ENCODE measurements at regions not wholly inside any gene's neighbourhood (a gene's known extent, or its start where the extent isn't known, plus 50 kb on each side); places are given as distances from the start of the nearest gene placed in this dataset.

DNA sequence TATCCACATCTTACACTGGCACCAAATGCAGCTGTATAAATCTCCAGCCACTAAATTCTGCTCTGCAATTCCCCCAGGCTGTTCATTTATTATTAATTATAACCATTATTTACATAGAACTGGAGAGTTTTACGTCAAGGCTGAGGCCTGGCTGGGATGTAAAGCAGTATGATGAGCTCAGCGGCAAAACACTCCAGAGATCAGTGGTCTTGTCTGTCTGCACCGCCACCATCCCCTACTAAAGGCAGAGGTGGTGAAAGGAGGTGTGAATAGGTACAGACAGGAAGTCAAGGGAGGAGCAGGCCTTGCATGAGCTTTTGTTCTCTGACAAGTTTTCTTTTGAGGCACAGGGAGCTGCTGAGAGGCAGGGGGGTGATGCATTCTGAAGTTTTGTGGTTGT, 159.9 kb upstream of the PCSK2 start:
- H3K9ac ChIP-seq (ENCODE audit: low read length) = no peak overlapping the region
- H3K27me3 ChIP-seq (ENCODE audit: control insufficient read depth, insufficient read depth, low read length) = no peaks in the 10 kb centered on the region
- H3K9me3 ChIP-seq (ENCODE audit: control insufficient read depth, low read depth, low read length) = no peaks in the 10 kb centered on the region
- peaks cover 6% of the 10 kb centered on the region for H3K4me1 ChIP-seq (ENCODE audit: control insufficient read depth, low read depth, low read length)
- no peaks in the 10 kb centered on the region for H3K36me3 ChIP-seq (ENCODE audit: control insufficient read depth, low read depth, low read length)
- no peak overlapping the region for H3K27ac ChIP-seq (ENCODE audit: low read length)
- H3K4me3 ChIP-seq (ENCODE audit: low read length) = no peak overlapping the region

DNA sequence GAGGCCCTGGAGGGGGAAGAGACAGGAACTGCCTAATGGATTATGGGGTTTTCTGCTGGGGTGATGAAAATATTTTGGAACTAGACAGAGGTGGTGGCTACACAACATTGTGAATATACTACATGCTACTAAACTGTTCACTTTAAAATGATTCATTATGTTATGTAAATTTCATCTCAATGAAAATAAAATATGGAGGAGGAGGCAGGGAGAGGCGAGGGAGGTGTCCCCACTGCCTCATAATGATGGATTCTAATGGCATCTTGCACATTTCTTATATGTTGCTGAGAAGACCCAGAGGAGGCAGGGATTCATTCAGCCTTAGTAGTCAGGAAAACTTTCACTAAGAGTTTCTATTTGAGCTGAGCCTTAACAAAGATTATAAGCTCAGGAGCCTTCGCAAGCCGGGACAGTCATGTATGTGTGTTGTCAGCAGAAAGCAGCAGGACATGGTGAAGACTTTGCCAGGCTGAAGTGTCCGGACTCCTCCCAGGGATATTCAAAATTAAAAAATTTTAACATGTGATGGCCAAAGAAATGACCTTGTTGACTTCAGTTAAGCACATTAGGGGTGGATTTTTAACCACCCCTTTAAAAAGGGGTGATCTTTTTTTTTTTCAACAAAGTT, 158.6 kb upstream of the PCSK2 start:
- no peaks in the 10 kb centered on the region for H3K9me3 ChIP-seq (ENCODE audit: control insufficient read depth, low read depth, low read length)
- H3K4me1 ChIP-seq (ENCODE audit: control insufficient read depth, low read depth, low read length) = peaks cover 6% of the 10 kb centered on the region

DNA sequence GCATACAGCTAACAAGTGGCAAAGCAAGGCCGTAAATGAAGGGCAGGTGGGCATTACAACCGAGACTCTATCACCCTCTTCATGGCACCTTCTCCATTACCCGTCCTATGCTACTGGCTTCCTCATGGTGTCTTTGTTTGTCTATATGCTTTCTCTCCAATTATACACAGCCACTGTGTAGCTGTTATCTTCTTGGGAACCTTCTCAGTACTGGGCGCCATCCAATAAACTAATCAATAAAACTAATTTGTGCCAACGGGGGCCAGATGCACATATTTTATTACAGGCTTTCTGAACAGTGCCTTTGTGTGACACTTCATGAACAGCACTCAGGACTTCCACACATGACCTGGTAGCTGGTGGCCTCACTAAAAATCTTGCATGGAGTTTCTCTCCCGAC, 149.8 kb upstream of the PCSK2 start:
- H3K27ac ChIP-seq (ENCODE audit: low read length) = no peak overlapping the region
- H3K27me3 ChIP-seq (ENCODE audit: control insufficient read depth, insufficient read depth, low read length) = no peaks in the 10 kb centered on the region
- no peaks in the 10 kb centered on the region for H3K36me3 ChIP-seq (ENCODE audit: control insufficient read depth, low read depth, low read length)
- no peak overlapping the region for H3K9ac ChIP-seq (ENCODE audit: low read length)
- no peak overlapping the region for H3K4me3 ChIP-seq (ENCODE audit: low read length)
- H3K9me3 ChIP-seq (ENCODE audit: control insufficient read depth, low read depth, low read length) = no peaks in the 10 kb centered on the region
- H3K4me1 ChIP-seq (ENCODE audit: control insufficient read depth, low read depth, low read length) = no peaks in the 10 kb centered on the region

More for the DNA sequence above, 158.6 kb upstream of the PCSK2 start:
- Histone ChIP-seq H3K27me3 (ENCODE audit: control insufficient read depth, insufficient read depth, low read length) (no peaks in the 10 kb centered on the region), H3K4me3 (ENCODE audit: low read length) (no peak overlapping the region), H3K36me3 (ENCODE audit: control insufficient read depth, low read depth, low read length) (no peaks in the 10 kb centered on the region), H3K27ac (ENCODE audit: low read length) (no peak overlapping the region), H3K9ac (ENCODE audit: low read length) (no peak overlapping the region)

DNA sequence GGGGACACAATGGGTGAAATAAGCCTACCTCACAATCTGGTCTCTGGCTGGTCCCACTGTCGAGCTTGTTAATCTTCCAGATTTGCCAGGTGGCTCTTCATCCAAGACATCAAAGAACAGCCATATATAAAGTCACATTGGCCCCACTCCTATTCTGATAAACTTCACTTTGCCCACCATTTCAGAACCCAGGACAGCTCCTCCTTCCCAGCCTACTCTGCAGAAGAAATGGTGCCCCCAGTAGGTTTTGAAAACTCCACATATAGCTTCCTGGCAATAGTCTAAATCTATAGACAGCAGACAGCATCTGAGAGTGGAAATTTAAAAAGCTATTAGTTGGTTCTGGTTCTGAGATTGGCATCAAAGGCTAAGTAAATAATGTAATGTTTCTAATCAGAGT, 143.1 kb upstream of the PCSK2 start:
- Histone ChIP-seq H3K4me1 (ENCODE audit: control insufficient read depth, low read depth, low read length) (no peaks in the 10 kb centered on the region), H3K27ac (ENCODE audit: low read length) (no peak overlapping the region), H3K9ac (ENCODE audit: low read length) (no peak overlapping the region)

DNA sequence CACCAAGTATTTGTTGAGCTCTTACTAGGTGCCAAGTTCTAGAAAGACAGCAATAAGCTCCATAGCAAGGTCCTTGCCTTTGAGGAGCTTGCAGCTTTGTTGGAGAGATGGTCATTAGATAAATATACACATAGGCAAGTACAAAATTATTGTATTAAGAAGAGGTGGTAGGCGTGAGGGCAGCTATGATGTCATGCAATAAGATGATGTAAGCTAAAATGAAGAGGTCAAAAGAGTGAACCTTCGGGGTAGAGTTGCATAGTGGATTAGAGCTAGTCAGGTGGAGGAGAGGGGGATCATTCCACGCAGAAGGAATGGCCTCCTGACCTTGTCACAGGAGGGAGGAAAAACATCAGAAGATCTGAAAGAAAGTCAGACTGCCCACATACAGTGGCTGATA, 141.9 kb upstream of the PCSK2 start:
- Histone ChIP-seq H3K4me3 (ENCODE audit: low read length) (no peak overlapping the region), H3K9me3 (ENCODE audit: control insufficient read depth, low read depth, low read length) (no peaks in the 10 kb centered on the region), H3K9ac (ENCODE audit: low read length) (no peak overlapping the region), H3K4me1 (ENCODE audit: control insufficient read depth, low read depth, low read length) (no peaks in the 10 kb centered on the region), H3K27me3 (ENCODE audit: control insufficient read depth, insufficient read depth, low read length) (no peaks in the 10 kb centered on the region), H3K36me3 (ENCODE audit: control insufficient read depth, low read depth, low read length) (no peaks in the 10 kb centered on the region), H3K27ac (ENCODE audit: low read length) (no peak overlapping the region)

More for the DNA sequence above, 143.1 kb upstream of the PCSK2 start:
- Histone ChIP-seq H3K36me3 (ENCODE audit: control insufficient read depth, low read depth, low read length) (no peaks in the 10 kb centered on the region), H3K4me3 (ENCODE audit: low read length) (no peak overlapping the region), H3K9me3 (ENCODE audit: control insufficient read depth, low read depth, low read length) (no peaks in the 10 kb centered on the region), H3K27me3 (ENCODE audit: control insufficient read depth, insufficient read depth, low read length) (no peaks in the 10 kb centered on the region)

DNA sequence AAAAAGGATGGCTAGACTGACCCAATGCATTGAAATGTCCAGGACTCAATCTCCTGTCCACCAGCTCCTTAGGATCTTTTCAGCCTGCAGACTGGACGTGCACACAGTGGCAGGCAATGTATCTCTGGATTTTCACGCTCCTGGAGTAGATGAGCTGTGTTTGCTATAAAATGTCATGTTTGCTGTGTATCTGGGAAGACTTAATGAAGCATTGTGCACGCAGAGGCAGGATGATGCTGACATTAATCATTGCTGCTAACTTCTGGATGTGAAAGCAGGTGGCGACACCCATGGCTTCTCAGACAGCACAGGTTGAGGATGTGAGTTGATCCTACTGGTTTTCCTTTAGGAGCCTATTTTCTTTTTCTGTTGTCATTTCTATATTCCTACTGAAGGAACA, 133.1 kb upstream of the PCSK2 start:
- H3K4me1 ChIP-seq (ENCODE audit: control insufficient read depth, low read depth, low read length) = no peaks in the 10 kb centered on the region
- H3K36me3 ChIP-seq (ENCODE audit: control insufficient read depth, low read depth, low read length) = no peaks in the 10 kb centered on the region
- H3K9me3 ChIP-seq (ENCODE audit: control insufficient read depth, low read depth, low read length) = no peaks in the 10 kb centered on the region
- H3K27ac ChIP-seq (ENCODE audit: low read length) = no peak overlapping the region
- no peak overlapping the region for H3K4me3 ChIP-seq (ENCODE audit: low read length)
- H3K27me3 ChIP-seq (ENCODE audit: control insufficient read depth, insufficient read depth, low read length) = no peaks in the 10 kb centered on the region
- H3K9ac ChIP-seq (ENCODE audit: low read length) = no peak overlapping the region

DNA sequence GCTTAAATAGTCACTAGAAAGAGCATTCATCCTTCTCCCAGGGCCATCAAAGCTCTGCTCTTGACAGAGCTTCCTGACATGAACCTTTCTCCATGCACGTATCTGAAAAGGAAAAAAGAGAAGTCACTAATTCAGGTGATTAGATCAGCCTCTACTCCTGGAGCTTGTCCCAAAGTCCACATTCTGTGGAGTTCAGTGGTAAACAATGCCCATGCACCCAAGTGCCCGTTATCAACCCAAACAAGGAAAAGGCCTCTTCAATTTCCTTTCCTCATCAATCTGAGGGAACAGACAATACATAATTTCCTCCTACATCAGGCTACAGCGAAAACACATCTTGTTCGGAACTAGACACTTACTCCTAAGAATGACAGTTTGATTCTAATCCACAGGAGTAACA, 129.2 kb upstream of the PCSK2 start:
- Histone ChIP-seq H3K9ac (ENCODE audit: low read length) (no peak overlapping the region), H3K4me1 (ENCODE audit: control insufficient read depth, low read depth, low read length) (no peaks in the 10 kb centered on the region), H3K36me3 (ENCODE audit: control insufficient read depth, low read depth, low read length) (no peaks in the 10 kb centered on the region), H3K27ac (ENCODE audit: low read length) (no peak overlapping the region), H3K9me3 (ENCODE audit: control insufficient read depth, low read depth, low read length) (no peaks in the 10 kb centered on the region), H3K27me3 (ENCODE audit: control insufficient read depth, insufficient read depth, low read length) (no peaks in the 10 kb centered on the region), H3K4me3 (ENCODE audit: low read length) (no peak overlapping the region)

DNA sequence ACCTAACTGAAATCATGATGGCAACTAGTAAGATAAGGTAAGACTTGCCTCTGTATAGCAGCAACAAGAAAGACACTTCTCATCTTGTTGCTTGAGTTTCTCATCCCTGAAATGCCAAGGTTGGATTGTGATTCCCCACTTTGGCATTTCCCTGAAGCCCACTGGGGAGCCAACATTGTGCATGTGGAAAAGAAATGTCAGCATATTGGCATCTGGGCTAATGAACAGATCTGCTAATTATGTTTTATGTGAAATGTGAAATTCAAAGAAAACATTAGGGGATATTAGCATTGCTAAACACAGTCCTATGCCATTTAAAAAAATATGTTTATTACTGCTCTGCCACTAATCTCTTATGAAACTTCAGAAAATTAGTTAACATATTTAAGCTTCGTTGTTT, 126.3 kb upstream of the PCSK2 start:
- H3K9ac ChIP-seq (ENCODE audit: low read length) = no peak overlapping the region
- no peaks in the 10 kb centered on the region for H3K27me3 ChIP-seq (ENCODE audit: control insufficient read depth, insufficient read depth, low read length)
- no peak overlapping the region for H3K27ac ChIP-seq (ENCODE audit: low read length)
- H3K9me3 ChIP-seq (ENCODE audit: control insufficient read depth, low read depth, low read length) = no peaks in the 10 kb centered on the region
- H3K36me3 ChIP-seq (ENCODE audit: control insufficient read depth, low read depth, low read length) = no peaks in the 10 kb centered on the region
- H3K4me3 ChIP-seq (ENCODE audit: low read length) = no peak overlapping the region
- no peaks in the 10 kb centered on the region for H3K4me1 ChIP-seq (ENCODE audit: control insufficient read depth, low read depth, low read length)

DNA sequence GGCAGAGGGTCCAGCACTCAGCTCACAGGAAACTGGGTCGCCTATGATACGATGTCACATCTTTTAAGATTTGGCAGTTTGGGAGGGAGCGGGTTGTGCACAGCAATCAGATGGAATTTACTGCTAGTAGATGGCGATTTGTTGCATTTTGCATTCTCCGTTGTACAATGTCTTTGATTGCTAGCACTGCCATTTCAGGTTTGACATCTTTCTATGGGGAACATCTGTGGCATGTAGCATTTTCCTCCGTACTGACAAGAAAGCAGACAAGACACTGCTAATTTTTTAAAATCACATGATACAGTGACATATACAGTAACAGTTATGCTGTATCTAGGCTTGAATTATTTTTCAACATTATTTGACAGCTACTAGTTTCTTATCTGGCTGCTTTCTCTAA, 119.7 kb upstream of the PCSK2 start:
- Histone ChIP-seq H3K4me1 (ENCODE audit: control insufficient read depth, low read depth, low read length) (no peaks in the 10 kb centered on the region), H3K36me3 (ENCODE audit: control insufficient read depth, low read depth, low read length) (no peaks in the 10 kb centered on the region), H3K9me3 (ENCODE audit: control insufficient read depth, low read depth, low read length) (no peaks in the 10 kb centered on the region), H3K9ac (ENCODE audit: low read length) (no peak overlapping the region), H3K27ac (ENCODE audit: low read length) (no peak overlapping the region), H3K27me3 (ENCODE audit: control insufficient read depth, insufficient read depth, low read length) (no peaks in the 10 kb centered on the region), H3K4me3 (ENCODE audit: low read length) (no peak overlapping the region)

DNA sequence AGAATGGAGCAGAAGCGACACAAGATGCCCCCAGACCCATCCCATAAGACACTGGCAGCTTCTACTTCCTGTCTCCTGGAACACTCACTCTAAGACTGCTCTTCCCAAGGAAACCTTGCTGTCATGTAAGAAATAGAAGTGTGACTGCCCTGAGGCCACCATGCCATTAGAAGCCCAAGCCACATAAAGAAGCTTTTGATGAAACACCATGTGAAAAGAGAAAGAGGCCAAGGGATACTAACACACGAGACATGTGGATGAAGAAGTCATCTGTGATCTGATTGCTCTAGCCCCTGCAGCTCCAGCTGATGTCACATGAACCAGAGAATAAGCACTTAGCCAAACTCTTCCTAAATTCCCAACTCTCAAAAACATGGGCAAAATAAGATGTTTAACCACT, 117.9 kb upstream of the PCSK2 start:
- H3K27ac ChIP-seq (ENCODE audit: low read length) = no peak overlapping the region
- H3K27me3 ChIP-seq (ENCODE audit: control insufficient read depth, insufficient read depth, low read length) = no peaks in the 10 kb centered on the region
- no peak overlapping the region for H3K4me3 ChIP-seq (ENCODE audit: low read length)
- H3K9me3 ChIP-seq (ENCODE audit: control insufficient read depth, low read depth, low read length) = no peaks in the 10 kb centered on the region
- no peaks in the 10 kb centered on the region for H3K4me1 ChIP-seq (ENCODE audit: control insufficient read depth, low read depth, low read length)
- H3K36me3 ChIP-seq (ENCODE audit: control insufficient read depth, low read depth, low read length) = no peaks in the 10 kb centered on the region
- no peak overlapping the region for H3K9ac ChIP-seq (ENCODE audit: low read length)

DNA sequence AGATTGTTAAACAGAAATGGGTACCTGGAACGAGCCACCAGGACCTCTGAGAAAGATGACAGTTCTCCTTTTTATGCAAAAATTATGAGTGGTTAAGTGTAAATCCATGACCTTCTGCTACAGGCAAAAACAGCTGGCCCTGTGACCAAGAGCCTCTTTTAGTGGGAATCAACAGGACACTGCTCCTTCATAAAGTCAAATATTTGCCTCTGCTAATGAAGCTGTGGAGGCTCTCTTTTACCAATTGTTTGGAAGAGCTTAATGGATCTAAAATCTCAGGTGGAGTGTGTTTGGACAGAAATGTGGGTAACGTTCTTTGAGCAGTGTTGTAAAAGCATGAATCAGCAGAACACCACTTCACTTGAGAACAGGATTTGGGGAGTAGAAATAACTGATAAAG, 117.5 kb upstream of the PCSK2 start:
- no peaks in the 10 kb centered on the region for H3K36me3 ChIP-seq (ENCODE audit: control insufficient read depth, low read depth, low read length)
- no peaks in the 10 kb centered on the region for H3K9me3 ChIP-seq (ENCODE audit: control insufficient read depth, low read depth, low read length)
- no peak overlapping the region for H3K9ac ChIP-seq (ENCODE audit: low read length)
- H3K27me3 ChIP-seq (ENCODE audit: control insufficient read depth, insufficient read depth, low read length) = no peaks in the 10 kb centered on the region
- no peak overlapping the region for H3K4me3 ChIP-seq (ENCODE audit: low read length)
- H3K27ac ChIP-seq (ENCODE audit: low read length) = no peak overlapping the region
- no peaks in the 10 kb centered on the region for H3K4me1 ChIP-seq (ENCODE audit: control insufficient read depth, low read depth, low read length)

DNA sequence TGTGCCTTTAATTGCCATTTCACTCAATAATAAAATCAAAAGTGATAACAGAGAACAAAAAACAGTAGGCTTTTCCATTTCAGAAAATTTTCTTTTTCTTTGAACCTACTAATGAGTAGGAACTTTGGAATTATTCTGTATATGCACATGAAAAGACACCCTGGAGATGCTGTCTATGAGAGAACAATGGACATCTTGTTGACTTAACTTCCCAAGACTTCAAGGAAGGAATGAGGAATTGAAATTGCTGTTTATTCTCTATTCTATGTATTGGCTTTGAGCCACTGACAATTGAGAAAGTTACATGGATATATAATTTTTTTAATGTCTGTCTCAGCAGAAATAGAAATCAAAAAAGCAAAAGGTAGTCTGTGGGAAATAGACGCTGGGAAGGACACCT, 98.6 kb upstream of the PCSK2 start:
- Histone ChIP-seq H3K27ac (ENCODE audit: low read length) (no peak overlapping the region), H3K4me3 (ENCODE audit: low read length) (no peak overlapping the region), H3K27me3 (ENCODE audit: control insufficient read depth, insufficient read depth, low read length) (no peaks in the 10 kb centered on the region), H3K9me3 (ENCODE audit: control insufficient read depth, low read depth, low read length) (no peaks in the 10 kb centered on the region), H3K4me1 (ENCODE audit: control insufficient read depth, low read depth, low read length) (no peaks in the 10 kb centered on the region), H3K9ac (ENCODE audit: low read length) (no peak overlapping the region), H3K36me3 (ENCODE audit: control insufficient read depth, low read depth, low read length) (no peaks in the 10 kb centered on the region)
